Right ventricle myocardium inferior (tissue), 1 donor: ENCODE measurements at regions not wholly inside any gene's neighbourhood (a gene's known extent, or its start where the extent isn't known, plus 50 kb on each side); places are given as distances from the start of the nearest gene placed in this dataset.

Experiments
- ATAC-seq: fragments of 200-7000 bp; cut with Tn5 transposase; one replicate; pipeline ENCODE4 v1.9.1; 2020; ENCODE audit warnings: mild to moderate bottlenecking, moderate library complexity
- DNase-seq: peaks from one replicate; pipeline ENCODE4 v3.0.0; 2021; ENCODE audit errors: missing footprints
- intact Hi-C: fragments of 100-400 bp; cut with DNase I; formaldehyde crosslinking; loops from one replicate; pipeline ENCODE4 v1.11.0; 2022
- donor health status: DM: no; HTN: yes; CAD: no; lungs with severe emphysema.

- intact Hi-C loops: no loop called here
- no peak for ATAC-seq
Measured at GRCh38 chr1:234871039-234871709, 257.5 kb downstream of the TOMM20 start.

GRCh38 chr1:234870020-234870981, 258.3 kb downstream of the TOMM20 start:
- DNase-seq (no peak), ATAC-seq (no peak)
- intact Hi-C loops: no loop called here

More at GRCh38 chr1:234871039-234871709, 257.5 kb downstream of the TOMM20 start:
- DNase-seq: no peak

GRCh38 chr1:234869182-234870019, 259.2 kb downstream of the TOMM20 start:
- no peak for DNase-seq
- intact Hi-C loops: no loop called here
- no peak for ATAC-seq

GRCh38 chr1:234868296-234869147, 258.5 kb upstream of the IRF2BP2 start:
- no peak for DNase-seq
- no peak for ATAC-seq
- intact Hi-C loops: no loop called here

- DNase-seq (no peak), ATAC-seq (peak; percentile 75)
- intact Hi-C loops: no loop called here
Measured at GRCh38 chr1:234866007-234866866, 256.3 kb upstream of the IRF2BP2 start.

- DNase-seq: no peak
- intact Hi-C loops: no loop called here
Measured at GRCh38 chr1:234865171-234866006, 255.4 kb upstream of the IRF2BP2 start.

GRCh38 chr1:234864116-234864515, 254.1 kb upstream of the IRF2BP2 start:
- intact Hi-C loops: loop anchor here (5.0 kb wide), 2 partner anchors 48 to 142 kb away; no protein-coding TSS in a partner anchor
- DNase-seq (no peak), ATAC-seq (no peak)

More at GRCh38 chr1:234865171-234866006, 255.4 kb upstream of the IRF2BP2 start:
- ATAC-seq: no peak

GRCh38 chr1:234863551-234863971, 253.6 kb upstream of the IRF2BP2 start:
- intact Hi-C loops: loop anchor here (5.0 kb wide), 2 partner anchors 49 to 141 kb away; no protein-coding TSS in a partner anchor
- ATAC-seq: peak; percentile 58
- peak; percentile 37 for DNase-seq

GRCh38 chr1:234862944-234863515, 253.1 kb upstream of the IRF2BP2 start:
- ATAC-seq (peak; percentile 68), DNase-seq (peak; percentile 83)
- intact Hi-C loops: loop anchor here (5.0 kb wide), 2 partner anchors 49 to 141 kb away; no protein-coding TSS in a partner anchor

GRCh38 chr1:234862360-234862943, 252.5 kb upstream of the IRF2BP2 start:
- intact Hi-C loops: loop anchor here (5.0 kb wide), 2 partner anchors 50 to 140 kb away; no protein-coding TSS in a partner anchor
- ATAC-seq (no peak), DNase-seq (peak; percentile 20)

GRCh38 chr1:234861761-234862160, 251.8 kb upstream of the IRF2BP2 start:
- no peak for DNase-seq
- ATAC-seq: no peak
- intact Hi-C loops: loop anchor here (5.0 kb wide), 2 partner anchors 51 to 139 kb away; no protein-coding TSS in a partner anchor

- intact Hi-C loops: loop anchor here (5.0 kb wide), 2 partner anchors 51 to 139 kb away; no protein-coding TSS in a partner anchor
- peak; percentile 5 for DNase-seq
- ATAC-seq: no peak
Measured at GRCh38 chr1:234861024-234861620, 251.1 kb upstream of the IRF2BP2 start.

GRCh38 chr1:234858722-234859121, 248.7 kb upstream of the IRF2BP2 start:
- ATAC-seq: no peak
- intact Hi-C loops: no loop called here
- DNase-seq: no peak

GRCh38 chr1:234856845-234857245, 246.9 kb upstream of the IRF2BP2 start:
- intact Hi-C loops: no loop called here

GRCh38 chr1:234855851-234856250, 245.9 kb upstream of the IRF2BP2 start:
- DNase-seq: no peak
- intact Hi-C loops: no loop called here
- ATAC-seq: no peak

More at GRCh38 chr1:234856845-234857245, 246.9 kb upstream of the IRF2BP2 start:
- DNase-seq: no peak
- ATAC-seq: peak; percentile 88
